Head of caudate nucleus (tissue), 42 donors: ENCODE measurements at regions not wholly inside any gene's neighbourhood (a gene's known extent, or its start where the extent isn't known, plus 50 kb on each side); places are given as distances from the start of the nearest gene placed in this dataset.

Source experiments
- DNase-seq, 42 donors: peaks; one replicate each; pipeline versions ENCODE4 v3.0.0 to v3.0.0-alpha.2; 2020 to 2021; ENCODE audit warnings: mixed read lengths in 7 of 42
- intact Hi-C: fragments of 100-400 bp; cut with DNase I; formaldehyde crosslinking; loops from one replicate; pipeline ENCODE4 v1.15.0; 2022

- intact Hi-C loops, result no loop called here
- no peak for DNase-seq
Measured at GRCh38 chr2:103734911-103735310, 973.1 kb downstream of the TMEM182 start.

- no peak for DNase-seq
- intact Hi-C loops, result no loop called here
Measured at GRCh38 chr2:103738108-103738507, 976.3 kb downstream of the TMEM182 start.

GRCh38 chr2:103738606-103739005 is 976.8 kb downstream of the TMEM182 start:
- intact Hi-C loops, result no loop called here
- DNase-seq, result no peak

- intact Hi-C loops, result no loop called here
Measured at GRCh38 chr2:103739186-103739585, 977.4 kb downstream of the TMEM182 start.

GRCh38 chr2:103739921-103740320 is 978.1 kb downstream of the TMEM182 start:
- intact Hi-C loops, result no loop called here
- no peak for DNase-seq

More at GRCh38 chr2:103739186-103739585, 977.4 kb downstream of the TMEM182 start:
- DNase-seq, result no peak

- intact Hi-C loops, result no loop called here
- DNase-seq, result no peak
Measured at GRCh38 chr2:103740631-103741030, 978.8 kb downstream of the TMEM182 start.

- intact Hi-C loops, result no loop called here
- no peak for DNase-seq
Measured at GRCh38 chr2:103743195-103743594, 981.4 kb downstream of the TMEM182 start.

- intact Hi-C loops, result no loop called here
- DNase-seq, result no peak
Measured at GRCh38 chr2:103754530-103754929, 992.7 kb downstream of the TMEM182 start.

- DNase-seq, result no peak
- intact Hi-C loops, result no loop called here
Measured at GRCh38 chr2:103773884-103774283, 1012.1 kb downstream of the TMEM182 start.

- DNase-seq, result no peak
- intact Hi-C loops, result no loop called here
Measured at GRCh38 chr2:103780088-103780702, 1018.4 kb downstream of the TMEM182 start.

- DNase-seq, result no peak
- intact Hi-C loops, result no loop called here
Measured at GRCh38 chr2:103781313-103781712, 1019.5 kb downstream of the TMEM182 start.

- intact Hi-C loops, result no loop called here
- DNase-seq, result peak in 19 of 42 donors; percentile 3 to 50 (median 18)
Measured at GRCh38 chr2:103784261-103784660, 1022.4 kb downstream of the TMEM182 start.

- DNase-seq, result no peak
- intact Hi-C loops, result no loop called here
Measured at GRCh38 chr2:103785432-103785831, 1023.6 kb downstream of the TMEM182 start.

- intact Hi-C loops, result no loop called here
Measured at GRCh38 chr2:103785956-103786355, 1024.1 kb downstream of the TMEM182 start.

GRCh38 chr2:103788389-103788788 is 1026.6 kb downstream of the TMEM182 start:
- intact Hi-C loops, result no loop called here
- DNase-seq, result peak in 5 of 42 donors; percentile 2 to 15 (median 6)

More at GRCh38 chr2:103785956-103786355, 1024.1 kb downstream of the TMEM182 start:
- DNase-seq, result no peak

GRCh38 chr2:103788951-103789350 is 1027.1 kb downstream of the TMEM182 start:
- intact Hi-C loops, result no loop called here
- no peak for DNase-seq

GRCh38 chr2:103789381-103790095 is 1027.7 kb downstream of the TMEM182 start:
- intact Hi-C loops, result no loop called here
- peak in 41 of 42 donors; percentile 4 to 82 (median 50) for DNase-seq

GRCh38 chr2:103792042-103792441 is 1030.2 kb downstream of the TMEM182 start:
- DNase-seq, result no peak
- intact Hi-C loops, result no loop called here

- intact Hi-C loops, result no loop called here
- DNase-seq, result no peak
Measured at GRCh38 chr2:103798291-103798690, 1036.5 kb downstream of the TMEM182 start.

- no peak for DNase-seq
- intact Hi-C loops, result no loop called here
Measured at GRCh38 chr2:103804013-103804412, 1042.2 kb downstream of the TMEM182 start.

GRCh38 chr2:103805746-103806145 is 1043.9 kb downstream of the TMEM182 start:
- no peak for DNase-seq
- intact Hi-C loops, result no loop called here
